ENCODE measurements at regions not wholly inside any gene's neighbourhood (a gene's known extent, or its start where the extent isn't known, plus 50 kb on each side); places are given as distances from the start of the nearest gene placed in this dataset.

DNA sequence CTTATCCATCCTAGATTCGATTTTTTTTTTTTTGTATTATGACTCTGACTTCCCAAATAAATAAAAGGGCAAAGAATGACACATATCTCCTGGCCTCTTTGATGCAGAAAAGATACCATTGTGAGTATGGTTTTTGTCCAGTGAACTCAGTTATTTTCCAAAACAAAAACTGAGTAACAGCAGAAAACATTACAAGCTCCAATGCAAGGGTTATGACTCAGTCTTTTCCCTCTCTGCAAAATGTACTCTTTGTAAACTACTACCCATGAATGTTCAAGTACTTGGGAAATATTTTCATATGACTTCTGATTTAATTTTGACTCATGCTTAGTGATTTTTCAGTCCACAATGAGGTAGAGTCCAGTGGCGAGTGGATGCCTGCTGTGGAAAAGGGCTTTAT is 355.3 kb downstream of the RNF144B start:
- no peak for TF ChIP-seq CTCF (conservative IDR thresholded peaks at IDR 0.05)
- H3K27me3 ChIP-seq (ENCODE audit: control insufficient read depth, insufficient read depth, low read length, poor library complexity, severe bottlenecking): no peaks in the 10 kb centered on the region
- Mint-ChIP-seq H3K27ac (no peak overlapping the region), H3K9me3 (peaks cover 2% of the 10 kb centered on the region), H3K4me1 (no peaks in the 10 kb centered on the region), H3K27me3 (ENCODE audit: insufficient read depth) (no peaks in the 10 kb centered on the region), H3K36me3 (ENCODE audit: low read depth) (no peaks in the 10 kb centered on the region), H3K4me3 (no peak overlapping the region)
- H3K4me1 ChIP-seq (ENCODE audit: control insufficient read depth, insufficient read depth, low read length): no peaks in the 10 kb centered on the region
- H3K9ac ChIP-seq (ENCODE audit: extremely low read depth, low read length, poor library complexity, severe bottlenecking): no peak overlapping the region
- no peaks in the 10 kb centered on the region for H3K36me3 ChIP-seq (ENCODE audit: control insufficient read depth, insufficient read depth, low read length)
- H3K27ac ChIP-seq (ENCODE audit: low read depth, low read length): no peak overlapping the region
- no peaks in the 10 kb centered on the region for H3K9me3 ChIP-seq (ENCODE audit: control insufficient read depth, low read length)
- H3K4me3 ChIP-seq (ENCODE audit: low read length): no peak overlapping the region
- no peak for DNase-seq
- 95% methylated on average over 2 of the region's 2 CpGs; no CpG with 5 or more reads in 1 of the 2 experiments for WGBS, 2 experiments (ENCODE audit: insufficient coverage in 1 of 2, insufficient read length in 1 of 2)

DNA sequence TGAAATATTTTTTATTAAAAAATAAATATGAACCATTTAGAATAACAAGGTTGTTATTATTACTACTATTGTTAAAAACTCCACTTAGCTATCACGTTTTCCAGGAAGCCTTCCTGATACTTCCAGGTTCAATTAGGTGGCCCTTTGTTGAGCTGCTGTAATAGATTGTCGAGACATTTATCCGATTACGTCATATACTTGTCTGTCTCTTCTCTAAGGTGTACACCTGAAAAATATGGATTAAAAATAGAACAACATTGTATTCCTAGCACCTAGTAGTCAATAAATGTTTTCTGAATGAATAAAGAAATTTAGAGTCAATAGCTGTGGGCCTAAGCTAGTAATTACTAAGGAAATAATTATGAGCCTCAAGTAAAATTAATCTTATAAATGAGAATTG is 359.6 kb downstream of the RNF144B start:
- Histone ChIP-seq H3K9ac (ENCODE audit: extremely low read depth, low read length, poor library complexity, severe bottlenecking) (no peak overlapping the region), H3K9me3 (ENCODE audit: control insufficient read depth, low read length) (no peaks in the 10 kb centered on the region), H3K36me3 (ENCODE audit: control insufficient read depth, insufficient read depth, low read length) (no peaks in the 10 kb centered on the region), H3K4me3 (ENCODE audit: low read length) (no peak overlapping the region), H3K27me3 (ENCODE audit: control insufficient read depth, insufficient read depth, low read length, poor library complexity, severe bottlenecking) (no peaks in the 10 kb centered on the region), H3K4me1 (ENCODE audit: control insufficient read depth, insufficient read depth, low read length) (no peaks in the 10 kb centered on the region), H3K27ac (ENCODE audit: low read depth, low read length) (no peak overlapping the region)
- no peak for TF ChIP-seq CTCF (conservative IDR thresholded peaks at IDR 0.05)
- Mint-ChIP-seq H3K27me3 (ENCODE audit: insufficient read depth) (no peaks in the 10 kb centered on the region), H3K36me3 (ENCODE audit: low read depth) (no peaks in the 10 kb centered on the region), H3K27ac (no peak overlapping the region), H3K4me1 (peaks cover 24% of the 10 kb centered on the region), H3K9me3 (peaks cover 2% of the 10 kb centered on the region), H3K4me3 (no peak overlapping the region)
- 92% methylated on average over 4 of the region's 4 CpGs; no CpG with 5 or more reads in 1 of the 2 experiments for WGBS, 2 experiments (ENCODE audit: insufficient coverage in 1 of 2, insufficient read length in 1 of 2)
- DNase-seq: no peak

- H3K4me3 Mint-ChIP-seq: no peak overlapping the region
- H3K36me3 ChIP-seq (ENCODE audit: control insufficient read depth, insufficient read depth, low read length): no peaks in the 10 kb centered on the region
- H3K27me3 ChIP-seq (ENCODE audit: control insufficient read depth, insufficient read depth, low read length, poor library complexity, severe bottlenecking): no peaks in the 10 kb centered on the region
- peaks cover 39% of the 10 kb centered on the region for H3K4me1 Mint-ChIP-seq
- no peak for TF ChIP-seq CTCF (conservative IDR thresholded peaks at IDR 0.05)
- H3K36me3 Mint-ChIP-seq (ENCODE audit: low read depth): no peaks in the 10 kb centered on the region
- DNase-seq: peak; percentile 59
- no peak overlapping the region for H3K27ac ChIP-seq (ENCODE audit: low read depth, low read length)
- no peaks in the 10 kb centered on the region for H3K27me3 Mint-ChIP-seq (ENCODE audit: insufficient read depth)
- no peak overlapping the region for H3K4me3 ChIP-seq (ENCODE audit: low read length)
- WGBS, 2 experiments (ENCODE audit: insufficient coverage in 1 of 2, insufficient read length in 1 of 2): 40 to 78% methylated on average over 1 to 5 of the region's 6 CpGs
- H3K27ac Mint-ChIP-seq: no peak overlapping the region
- H3K9me3 Mint-ChIP-seq: peaks cover 2% of the 10 kb centered on the region
- no peak overlapping the region for H3K9ac ChIP-seq (ENCODE audit: extremely low read depth, low read length, poor library complexity, severe bottlenecking)
- peaks cover 4% of the 10 kb centered on the region for H3K4me1 ChIP-seq (ENCODE audit: control insufficient read depth, insufficient read depth, low read length)
- H3K9me3 ChIP-seq (ENCODE audit: control insufficient read depth, low read length): no peaks in the 10 kb centered on the region
Measured at GRCh38 chr6:18748314-18748713, 361.2 kb downstream of the RNF144B start.

Measured in endodermal cell (in vitro differentiated cells).